Left cardiac atrium (tissue), 4 donors: ENCODE measurements at regions not wholly inside any gene's neighbourhood (a gene's known extent, or its start where the extent isn't known, plus 50 kb on each side); places are given as distances from the start of the nearest gene placed in this dataset.

Experiments
- ATAC-seq, 2 donors: fragments of 200-7000 bp; cut with Tn5 transposase; one replicate each; pipeline ENCODE4 v1.9.1; 2020; ENCODE audit warnings: mild to moderate bottlenecking in 2 of 2, moderate library complexity in 2 of 2
- DNase-seq: peaks from one replicate; pipeline ENCODE4 v3.0.0-alpha.2; 2020
- intact Hi-C, 2 donors: fragments of 100-400 bp; cut with DNase I; formaldehyde crosslinking; loops; one replicate each; pipeline versions ENCODE4 v1.14.1 to v1.15.1; 2022 to 2023
- donor health status: DM: no; HTN: yes; CAD: no.
- donor health status: DM: no; HTN: yes; CAD: no; lungs with severe emphysema.
- donor health status: DM: yes; HTN: yes; CAD: no.
- donor health status: Dilated cardiomyopathy.

GRCh38 chr17:77723071-77723908 lies 235.2 kb upstream of the TNRC6C start:
- ATAC-seq, result no peak
- intact Hi-C loops, result no loop called here
- no peak for DNase-seq

GRCh38 chr17:77723909-77724875 lies 234.3 kb upstream of the TNRC6C start:
- no peak for ATAC-seq

GRCh38 chr17:77724876-77725615 lies 233.5 kb upstream of the TNRC6C start:
- intact Hi-C loops, result no loop called here
- DNase-seq, result no peak
- no peak for ATAC-seq

More at GRCh38 chr17:77723909-77724875, 234.3 kb upstream of the TNRC6C start:
- no peak for DNase-seq
- intact Hi-C loops, result no loop called here

GRCh38 chr17:77725846-77726245 lies 232.7 kb upstream of the TNRC6C start:
- DNase-seq, result no peak

GRCh38 chr17:77726549-77727006 lies 231.9 kb upstream of the TNRC6C start:
- DNase-seq (no peak), ATAC-seq (no peak)
- intact Hi-C loops, result no loop called here

More at GRCh38 chr17:77725846-77726245, 232.7 kb upstream of the TNRC6C start:
- ATAC-seq, result no peak
- intact Hi-C loops, result no loop called here

- ATAC-seq (no peak), DNase-seq (no peak)
- intact Hi-C loops, result no loop called here
Observed at GRCh38 chr17:77727037-77727615, 231.4 kb upstream of the TNRC6C start.

GRCh38 chr17:77728474-77728795 lies 230.1 kb upstream of the TNRC6C start:
- intact Hi-C loops, result no loop called here
- DNase-seq, result no peak
- ATAC-seq, result peak; percentile 4 to 8

GRCh38 chr17:77728871-77729270 lies 229.6 kb upstream of the TNRC6C start:
- ATAC-seq, result no peak
- intact Hi-C loops, result no loop called here
- DNase-seq, result no peak

- ATAC-seq (no peak), DNase-seq (no peak)
- intact Hi-C loops, result no loop called here
Observed at GRCh38 chr17:77729587-77729986, 228.9 kb upstream of the TNRC6C start.

- no peak for ATAC-seq
- intact Hi-C loops, result loop anchor here in 1 of 2 donors (10.0 kb wide), 1 partner anchor 186 kb away; no protein-coding TSS in a partner anchor
- no peak for DNase-seq
Observed at GRCh38 chr17:77730376-77730775, 228.1 kb upstream of the TNRC6C start.

GRCh38 chr17:77733576-77734296 lies 224.8 kb upstream of the TNRC6C start:
- intact Hi-C loops, result loop anchor here (2.0 to 10.0 kb wide), 2 partner anchors 131 to 189 kb away; no protein-coding TSS in a partner anchor
- no peak for DNase-seq
- ATAC-seq, result no peak

- ATAC-seq (peak; percentile 86 to 88), DNase-seq (peak; percentile 93)
- intact Hi-C loops, result loop anchor here (2.0 to 10.0 kb wide), 3 partner anchors 132 to 192 kb away; no protein-coding TSS in a partner anchor
Observed at GRCh38 chr17:77734371-77735080, 224.0 kb upstream of the TNRC6C start.

GRCh38 chr17:77735081-77735565 lies 223.4 kb upstream of the TNRC6C start:
- DNase-seq (no peak), ATAC-seq (peak; percentile 31 to 67)
- intact Hi-C loops, result loop anchor here (2.0 to 10.0 kb wide), 3 partner anchors 132 to 193 kb away; no protein-coding TSS in a partner anchor

- intact Hi-C loops, result loop anchor here (2.0 to 10.0 kb wide), 3 partner anchors 133 to 193 kb away; no protein-coding TSS in a partner anchor
- DNase-seq (peak; percentile 61), ATAC-seq (peak; percentile 65 to 71)
Observed at GRCh38 chr17:77735566-77736198, 222.8 kb upstream of the TNRC6C start.

- intact Hi-C loops, result loop anchor here (5.0 to 10.0 kb wide), 2 partner anchors 191 to 194 kb away; no protein-coding TSS in a partner anchor
- ATAC-seq (no peak), DNase-seq (no peak)
Observed at GRCh38 chr17:77736199-77736585, 222.3 kb upstream of the TNRC6C start.

- no peak for ATAC-seq
- no peak for DNase-seq
- intact Hi-C loops, result loop anchor here (5.0 to 10.0 kb wide), 2 partner anchors 192 to 194 kb away; no protein-coding TSS in a partner anchor
Observed at GRCh38 chr17:77736721-77737120, 221.8 kb upstream of the TNRC6C start.
